ENCODE measurements at regions not wholly inside any gene's neighbourhood (a gene's known extent, or its start where the extent isn't known, plus 50 kb on each side); places are given as distances from the start of the nearest gene placed in this dataset.

DNA sequence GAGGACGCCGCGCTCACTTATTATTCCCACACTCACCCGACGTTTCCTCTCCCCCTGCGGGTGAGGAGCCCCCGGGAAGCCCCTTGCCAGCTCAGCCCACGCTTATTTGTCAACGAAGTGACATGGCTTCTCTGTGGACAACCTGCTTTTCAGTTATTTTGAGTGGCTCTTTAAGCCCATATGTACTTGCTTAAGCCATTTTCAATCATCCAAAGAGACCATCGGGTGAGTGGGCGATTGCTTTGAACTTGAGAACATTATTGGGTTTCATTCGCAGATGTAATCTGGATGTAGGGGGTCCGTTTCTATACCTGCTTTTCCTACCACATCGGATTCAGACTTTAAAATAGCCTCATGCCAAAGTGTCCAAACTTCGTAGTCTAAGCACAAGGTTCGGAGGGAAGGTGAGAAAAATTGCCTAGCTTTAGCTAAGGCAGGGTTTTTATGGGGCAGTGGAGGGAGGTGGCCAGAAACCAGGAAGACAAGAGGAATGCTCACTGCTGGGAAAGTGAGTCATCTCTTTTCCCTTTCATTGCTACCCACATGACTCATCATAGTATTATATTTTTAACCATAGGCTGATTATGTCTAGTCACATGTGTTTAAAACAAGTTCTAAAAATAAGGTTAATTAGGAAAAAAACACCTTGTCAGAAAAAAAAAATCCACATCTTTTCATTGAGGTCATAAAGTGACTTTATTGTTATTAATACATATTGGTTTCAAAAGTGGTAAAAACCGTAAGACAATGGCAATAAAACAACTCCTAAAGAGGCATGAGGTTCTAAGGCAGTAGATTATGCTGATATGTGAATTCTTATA is 773.1 kb upstream of the NR2F2 start:
- peak; percentile 89 for DNase-seq (ENCODE audit: low read depth)

DNA sequence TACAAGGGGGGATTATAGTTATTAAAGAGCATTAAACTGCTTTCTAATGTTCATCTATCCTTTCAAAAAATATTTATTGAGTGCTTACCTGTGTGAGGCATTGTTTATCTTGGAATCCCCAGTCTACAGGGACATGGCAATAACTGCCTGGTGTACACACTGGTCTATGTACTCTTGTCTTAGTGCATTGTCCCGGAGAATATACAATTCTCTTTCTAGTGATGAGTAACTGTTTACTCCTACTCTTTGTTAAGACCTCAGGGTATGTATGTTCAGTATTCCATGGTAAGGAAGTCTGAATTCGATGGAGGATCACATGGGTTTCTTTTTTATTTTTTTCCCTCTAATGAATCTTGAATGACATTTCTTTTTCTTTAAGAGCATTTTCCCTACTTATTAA is 772.4 kb upstream of the NR2F2 start:
- DNase-seq (ENCODE audit: low read depth): peak; percentile 19

DNA sequence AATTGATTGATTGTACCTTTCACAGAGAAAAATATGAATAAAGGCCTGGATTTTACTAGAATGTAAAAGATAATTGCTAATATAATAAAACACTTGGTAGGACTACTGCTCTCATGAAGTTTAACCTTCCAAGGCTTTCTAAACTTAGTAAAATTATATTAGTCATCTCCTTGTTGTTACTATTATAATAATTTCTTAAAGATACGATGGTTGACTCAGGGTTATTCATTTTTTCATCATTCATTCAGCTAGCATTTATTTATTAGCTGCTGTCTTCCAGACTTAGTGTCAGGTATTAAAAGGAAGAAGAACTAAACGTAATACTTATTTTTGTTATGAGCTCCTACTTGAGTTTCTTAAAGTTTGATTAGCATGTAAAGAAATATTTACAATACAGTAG is 771.6 kb upstream of the NR2F2 start:
- DNase-seq (ENCODE audit: low read depth): no peak

DNA sequence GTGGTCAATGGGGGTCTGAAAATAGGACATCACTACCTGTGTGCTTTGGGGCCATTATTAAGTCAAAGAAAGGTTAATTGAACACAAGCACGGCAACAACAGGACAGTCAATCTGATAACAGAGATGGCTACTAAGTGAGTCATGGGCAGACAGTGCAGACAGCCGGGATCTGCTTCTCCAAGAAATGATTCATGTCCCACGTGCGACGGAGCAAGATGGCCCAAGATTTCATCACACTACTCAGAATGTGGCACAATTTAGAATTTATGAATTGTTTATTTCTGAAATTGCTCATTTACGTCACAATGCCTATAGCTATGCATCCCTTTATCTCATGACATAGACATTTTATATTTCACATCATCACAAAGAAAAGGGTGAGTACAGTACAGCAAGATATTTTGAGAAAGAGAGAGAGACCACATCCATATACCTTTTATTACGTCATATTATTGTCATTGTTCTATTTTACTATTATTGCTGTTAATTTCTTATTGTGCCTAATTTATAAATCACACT is 770.6 kb upstream of the NR2F2 start:
- peak; percentile 85 for DNase-seq (ENCODE audit: low read depth)

DNA sequence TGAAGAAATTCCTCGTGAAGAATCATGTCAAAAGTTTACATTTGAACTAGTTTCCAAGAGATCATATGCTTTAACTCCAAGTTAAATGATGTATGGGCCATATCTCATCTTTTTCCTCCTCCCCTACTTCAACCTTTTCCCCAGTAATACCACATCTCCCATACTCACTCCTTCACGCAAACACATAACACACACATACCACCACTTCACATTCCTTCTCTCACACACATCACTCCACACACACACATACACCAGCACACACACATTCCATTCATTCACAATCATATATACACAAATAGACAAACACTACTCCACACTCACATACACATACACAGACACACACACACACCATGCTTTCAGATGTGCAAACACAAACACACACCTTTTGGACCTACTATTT is 769.0 kb upstream of the NR2F2 start:
- no peak for DNase-seq (ENCODE audit: low read depth)

DNA sequence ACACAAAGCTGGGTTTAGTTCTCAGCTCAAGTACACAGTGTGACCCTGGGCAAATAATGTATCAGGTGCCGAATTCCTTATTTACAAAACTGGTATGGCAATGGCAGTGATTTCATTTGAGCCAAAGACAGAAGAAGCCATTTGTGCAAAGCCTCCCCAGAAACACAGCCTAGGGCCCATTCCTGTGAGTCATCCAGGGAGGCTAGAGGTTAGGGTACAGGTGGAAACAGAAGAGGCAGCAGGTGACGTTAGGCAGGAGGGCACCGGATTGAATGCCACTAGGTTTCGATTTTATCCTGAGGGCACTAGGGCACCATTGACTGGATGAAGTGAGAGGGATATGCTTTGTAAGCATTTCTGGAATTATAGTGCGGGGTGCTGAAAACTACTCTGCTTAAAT is 766.9 kb upstream of the NR2F2 start:
- no peak for DNase-seq (ENCODE audit: low read depth)

DNA sequence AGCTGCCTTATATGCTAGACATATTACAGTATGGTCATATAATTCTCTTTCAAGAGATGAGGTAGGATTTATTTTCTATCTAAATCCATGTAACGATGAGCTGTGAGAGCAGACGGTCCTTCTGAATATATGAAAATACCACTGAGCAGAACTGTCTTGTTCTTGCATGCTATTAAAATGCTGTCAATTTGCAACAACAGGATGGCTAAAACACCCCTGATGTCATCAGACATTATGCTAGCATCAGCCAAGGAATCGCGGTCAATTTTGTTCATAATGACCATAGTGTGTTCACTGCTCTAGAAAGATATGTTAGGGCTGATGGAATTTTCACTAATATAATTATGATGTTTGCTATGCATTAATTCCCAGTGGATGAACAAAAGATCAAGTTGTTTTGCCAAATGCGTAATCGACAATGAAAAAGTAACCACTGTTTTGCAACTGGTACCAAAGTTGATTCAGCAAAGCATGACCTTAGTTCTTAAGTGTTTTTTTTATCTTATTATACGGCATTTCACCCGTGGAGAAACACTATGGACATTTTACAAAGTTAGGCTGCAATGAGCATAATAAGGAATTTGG is 765.4 kb upstream of the NR2F2 start:
- no peak for DNase-seq (ENCODE audit: low read depth)

DNA sequence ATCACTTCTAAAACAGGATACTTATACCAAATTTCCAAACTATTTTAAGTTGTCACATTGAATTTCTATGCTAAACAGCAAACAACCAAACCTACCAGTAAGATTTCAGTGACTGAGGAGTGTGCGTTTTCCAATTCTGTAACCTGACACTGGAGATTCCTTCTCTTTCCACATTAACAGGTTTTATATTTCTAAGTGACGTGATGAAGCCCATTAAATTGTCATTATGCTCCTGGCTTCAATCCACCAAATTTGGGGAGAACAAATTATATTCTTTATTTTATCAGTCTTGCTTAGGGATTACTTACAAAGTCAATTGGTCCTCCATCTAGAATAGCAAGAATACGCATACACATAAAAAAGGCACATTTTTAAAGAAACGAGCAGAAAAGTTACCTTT is 764.8 kb upstream of the NR2F2 start:
- DNase-seq (ENCODE audit: low read depth): no peak

DNA sequence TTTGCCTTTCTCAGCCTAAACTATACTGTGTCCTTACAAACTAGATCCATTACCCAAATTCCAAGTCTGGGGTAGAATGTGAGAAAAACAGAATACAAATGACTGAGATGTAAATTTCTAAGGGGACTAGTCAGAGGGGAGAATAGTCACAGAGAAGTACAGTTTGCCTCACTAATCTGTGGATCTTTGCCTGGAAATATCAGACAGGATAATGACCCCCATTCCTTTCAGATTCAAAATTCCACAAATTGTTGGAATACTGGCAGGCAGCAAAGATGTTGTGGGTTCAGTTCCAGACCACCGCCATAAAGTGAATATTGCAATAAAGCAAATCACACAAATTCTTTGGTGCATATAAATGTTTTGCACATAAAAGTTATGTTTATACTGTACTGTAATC is 762.8 kb upstream of the NR2F2 start:
- no peak for DNase-seq (ENCODE audit: low read depth)

DNA sequence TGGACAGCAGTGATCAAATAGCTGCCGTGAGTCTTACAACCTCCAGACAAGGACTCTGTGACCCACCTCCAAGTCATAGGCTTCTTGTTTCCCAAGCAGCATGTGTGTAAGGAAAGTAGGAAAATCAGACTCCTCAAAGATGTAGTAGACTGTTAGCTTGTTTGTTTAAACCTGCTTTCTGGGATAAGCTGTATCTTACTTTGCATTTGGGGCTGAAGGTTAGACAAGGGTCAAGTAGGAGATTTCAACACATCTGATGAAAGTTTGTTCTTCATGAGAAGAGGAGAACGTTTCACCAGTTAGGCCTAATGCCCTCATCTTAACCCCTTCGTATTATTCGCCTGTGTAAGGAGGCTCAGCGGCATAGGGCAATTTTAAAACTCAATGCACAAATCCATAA is 756.4 kb upstream of the NR2F2 start:
- DNase-seq (ENCODE audit: low read depth): no peak

DNA sequence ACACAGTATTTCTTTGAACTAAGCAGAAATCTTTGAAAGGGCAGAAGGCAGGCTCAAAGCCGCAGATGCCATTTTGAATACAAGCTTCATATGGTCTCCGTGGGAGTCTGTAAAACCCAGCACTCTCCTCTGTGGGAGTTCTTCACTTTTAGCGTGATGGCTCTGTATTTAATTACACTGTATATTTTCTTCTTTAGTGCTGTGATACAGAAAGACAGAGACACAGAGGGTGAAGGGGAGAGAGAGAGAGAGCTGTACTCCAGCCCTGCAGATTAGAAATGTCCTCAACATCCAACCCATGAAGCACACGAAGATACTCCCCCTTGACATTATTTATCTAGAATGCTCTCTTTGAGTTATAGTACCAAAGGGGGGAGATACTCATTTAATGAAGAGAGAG is 752.6 kb upstream of the NR2F2 start:
- DNase-seq (ENCODE audit: low read depth): no peak

DNA sequence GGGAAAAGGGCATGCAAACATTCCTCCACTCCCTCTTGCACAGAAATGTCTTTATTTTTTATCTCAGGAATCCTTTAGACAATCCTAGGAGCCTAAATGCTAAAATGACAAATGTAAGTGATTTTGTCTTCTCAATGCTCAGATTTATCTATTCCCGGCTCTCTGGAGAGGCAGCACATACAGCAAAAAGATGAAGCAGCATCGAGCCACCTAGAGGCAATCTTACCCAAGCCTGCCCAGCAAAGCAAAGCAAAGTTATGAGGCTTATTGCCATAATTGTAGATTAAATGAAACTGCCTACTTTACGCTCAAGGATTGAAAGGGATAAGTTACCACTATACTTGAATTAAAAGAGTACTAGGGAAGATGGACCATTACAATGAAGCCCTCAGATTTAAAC is 750.4 kb upstream of the NR2F2 start:
- no peak for DNase-seq (ENCODE audit: low read depth)

DNA sequence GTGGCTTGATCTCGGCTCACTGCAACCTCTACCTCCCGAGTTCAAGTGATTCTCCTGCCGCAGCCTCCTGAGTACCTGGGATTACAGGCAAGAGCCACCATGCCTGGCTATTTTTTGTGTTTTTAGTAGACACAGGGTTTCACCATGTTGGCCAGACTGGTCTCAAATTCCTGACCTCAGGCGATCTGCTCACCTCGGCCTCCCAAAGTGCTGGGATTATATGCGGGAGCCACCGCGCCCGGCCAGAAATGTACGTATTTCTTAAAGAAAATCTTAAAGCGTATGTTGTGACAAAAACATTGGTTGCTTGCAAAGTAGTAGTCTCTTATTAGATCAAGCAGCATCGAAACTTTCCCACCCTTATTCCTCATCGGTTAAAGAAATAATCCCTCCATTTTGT is 748.9 kb upstream of the NR2F2 start:
- DNase-seq (ENCODE audit: low read depth): no peak

DNA sequence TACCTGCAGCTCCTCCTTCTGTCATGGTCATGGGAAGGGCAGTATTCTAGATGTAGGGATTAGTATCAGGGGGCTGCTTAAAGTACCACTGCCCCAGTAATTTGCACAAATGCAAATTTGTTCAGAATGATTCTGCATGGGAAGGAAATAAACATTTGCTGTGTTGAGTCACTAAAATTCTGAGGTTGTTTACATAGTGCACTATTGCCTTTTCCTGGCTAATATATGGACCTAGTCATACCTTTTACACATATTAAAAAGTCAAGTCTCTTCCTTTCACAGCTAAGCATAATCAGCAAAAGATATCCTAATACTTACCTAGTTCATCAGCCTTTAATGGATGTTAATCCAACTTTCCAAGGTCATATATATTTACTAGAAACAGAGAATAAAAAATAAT is 746.4 kb upstream of the NR2F2 start:
- DNase-seq (ENCODE audit: low read depth): no peak

DNA sequence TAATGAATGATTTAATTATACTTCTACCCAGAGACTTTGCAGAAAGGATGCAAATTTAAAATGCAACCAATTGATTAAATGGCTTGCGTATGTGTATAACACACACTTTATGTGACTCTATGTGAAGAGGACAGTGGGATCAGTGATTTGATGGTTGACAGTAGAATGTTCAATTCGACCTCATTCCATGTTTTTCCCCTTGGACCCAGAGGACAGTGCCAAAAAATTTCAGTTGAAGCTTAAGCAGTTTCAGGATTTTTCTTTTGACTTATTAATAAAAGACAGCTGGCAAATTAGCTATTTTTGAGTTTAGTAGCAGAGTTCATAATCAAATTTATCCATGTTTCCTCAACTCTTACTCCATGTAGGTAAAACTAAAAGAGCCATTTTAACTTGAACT is 742.4 kb upstream of the NR2F2 start:
- DNase-seq (ENCODE audit: low read depth): no peak

DNA sequence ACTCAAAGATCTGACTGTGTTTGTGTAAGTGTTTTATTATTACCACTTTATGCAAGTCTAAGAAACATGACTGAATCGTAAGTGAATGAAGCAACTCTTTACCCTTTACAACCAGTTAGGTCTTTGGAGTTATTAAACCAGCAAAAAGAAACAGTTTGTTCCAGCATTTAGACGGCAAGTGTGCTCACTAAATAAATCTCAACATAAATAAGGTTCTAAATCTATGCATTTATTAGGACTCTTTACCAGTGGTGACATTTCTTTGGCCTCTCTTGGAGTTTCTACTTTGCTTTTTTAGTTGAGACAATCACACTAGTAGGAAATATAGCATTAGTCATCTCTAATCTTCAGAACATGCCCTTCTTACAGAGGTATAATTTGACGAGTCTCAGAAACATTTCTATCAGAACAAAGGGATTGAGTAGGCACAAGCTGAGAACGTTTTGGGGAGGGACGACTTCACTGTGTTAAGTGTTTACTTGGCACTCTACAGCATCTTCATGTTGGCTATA is 739.9 kb upstream of the NR2F2 start:
- no peak for DNase-seq (ENCODE audit: low read depth)

DNA sequence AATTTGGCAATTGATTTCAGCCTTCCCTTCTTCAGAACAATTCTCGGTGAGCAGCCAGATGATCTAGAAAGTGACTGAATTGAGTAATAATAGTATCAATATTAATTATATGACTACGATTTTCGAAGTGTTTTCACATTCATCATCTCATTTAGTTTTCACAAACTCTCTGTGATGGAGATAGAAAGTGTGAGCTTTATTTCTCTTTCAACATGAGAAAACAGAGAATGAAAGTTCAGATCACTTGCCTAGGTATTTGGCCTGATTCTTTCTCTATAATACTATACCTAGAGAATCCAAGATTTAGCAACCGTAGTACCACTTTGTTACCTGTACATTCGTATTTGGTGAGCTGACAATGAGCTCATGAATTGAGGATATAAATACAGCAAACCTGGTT is 739.2 kb upstream of the NR2F2 start:
- no peak for DNase-seq (ENCODE audit: low read depth)

DNA sequence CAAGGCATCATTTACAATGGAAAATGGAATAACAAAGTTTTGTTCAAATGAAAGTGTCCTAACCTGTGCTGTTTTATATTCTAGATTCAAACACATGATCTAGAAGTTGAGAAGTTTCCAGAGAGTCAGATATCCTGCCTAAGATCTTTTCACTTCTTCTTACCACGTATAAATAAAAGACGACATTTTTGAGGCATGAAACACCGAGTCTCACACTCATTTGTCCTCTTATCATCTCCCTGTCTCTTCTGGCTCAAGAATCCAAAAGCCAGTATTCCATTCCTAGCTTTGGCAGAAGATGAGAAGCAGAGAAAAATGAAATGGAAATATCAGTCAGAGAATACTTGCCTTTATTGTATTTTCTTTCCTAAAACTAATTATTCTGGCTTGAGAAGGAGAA is 738.6 kb upstream of the NR2F2 start:
- peak; percentile 3 for DNase-seq (ENCODE audit: low read depth)

DNA sequence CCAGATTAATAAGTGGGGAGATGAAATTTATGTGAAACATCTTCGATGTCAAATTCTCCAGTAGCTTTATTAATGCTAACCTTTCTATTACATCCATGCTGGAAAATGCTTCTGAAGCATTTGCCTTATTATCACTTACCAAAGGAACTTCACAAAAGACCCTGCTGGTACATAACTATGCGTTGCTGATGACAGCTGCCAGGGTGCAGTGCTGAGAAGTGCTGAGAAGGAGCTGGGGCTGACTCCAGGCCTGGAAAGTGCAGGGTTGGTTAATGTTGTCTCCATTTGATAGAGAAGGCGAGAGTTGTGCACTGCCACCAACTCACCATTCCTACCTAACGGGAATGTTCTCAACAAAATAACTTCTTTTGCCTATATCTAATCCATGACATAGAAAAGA is 736.0 kb upstream of the NR2F2 start:
- no peak for DNase-seq (ENCODE audit: low read depth)

DNA sequence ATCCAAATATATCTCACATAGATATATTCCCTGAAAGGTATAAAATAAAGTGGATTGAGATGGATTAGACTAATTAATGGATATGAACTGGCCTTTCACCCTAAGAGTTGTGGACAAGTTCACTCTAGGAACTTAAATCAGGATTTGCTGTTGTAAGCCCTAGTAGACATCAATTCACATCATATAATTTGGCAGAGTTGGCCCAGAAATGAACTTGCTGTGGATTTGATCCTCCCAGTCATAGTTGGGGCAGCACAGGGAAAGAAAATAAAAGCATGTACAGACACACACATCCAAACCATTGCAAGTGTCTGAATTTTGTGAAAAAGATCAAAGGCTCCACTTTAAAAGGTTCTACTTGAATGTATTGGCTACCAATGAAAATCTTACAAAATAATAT is 734.7 kb upstream of the NR2F2 start:
- no peak for DNase-seq (ENCODE audit: low read depth)

DNA sequence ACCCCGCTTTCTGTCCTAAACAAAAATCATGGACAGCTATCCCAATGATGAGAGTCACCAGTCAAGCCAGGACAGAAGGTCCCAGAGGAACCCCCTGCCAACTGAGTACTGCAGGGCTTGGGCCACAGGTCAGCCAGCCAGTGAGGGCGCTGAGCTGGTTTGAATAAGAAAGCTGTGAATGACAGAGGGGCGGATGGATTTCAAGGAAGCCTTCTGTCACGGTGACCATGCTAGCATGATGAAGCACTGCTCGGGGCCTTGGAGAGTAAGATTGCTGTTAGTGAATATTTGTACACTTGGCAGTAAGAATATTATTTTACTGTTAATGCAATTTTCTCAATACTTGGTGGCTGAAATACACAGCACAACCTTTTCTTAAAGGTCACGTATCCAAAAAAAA is 734.0 kb upstream of the NR2F2 start:
- no peak for DNase-seq (ENCODE audit: low read depth)

DNA sequence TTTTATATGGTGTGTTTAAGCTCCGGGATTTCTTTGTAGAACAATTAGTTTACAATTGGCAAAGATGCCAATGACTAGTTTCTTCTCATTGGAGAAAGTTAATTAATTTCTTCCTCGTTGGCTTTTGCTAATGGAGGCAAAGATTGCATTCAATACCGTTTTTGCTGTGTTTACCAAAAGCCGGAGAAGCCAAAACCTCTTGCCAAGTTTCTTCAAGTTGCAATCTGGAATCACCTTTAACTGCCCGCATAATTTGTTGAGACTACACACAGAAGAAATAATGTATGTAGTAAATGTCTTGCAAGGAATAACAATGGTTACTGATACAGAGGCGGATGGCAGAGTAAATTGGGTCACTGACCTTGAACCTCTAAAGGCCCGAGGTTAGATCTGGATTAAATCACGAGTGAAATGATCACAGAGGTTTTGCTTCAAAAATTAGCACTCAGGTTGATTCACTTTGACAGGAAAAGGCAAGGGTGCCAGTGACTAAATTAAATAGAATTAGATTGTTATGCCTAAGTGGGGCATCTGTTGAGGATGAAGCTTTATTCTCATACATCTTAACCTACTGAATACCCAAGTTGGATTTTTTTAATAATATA is 732.1 kb upstream of the NR2F2 start:
- DNase-seq (ENCODE audit: low read depth): no peak

DNA sequence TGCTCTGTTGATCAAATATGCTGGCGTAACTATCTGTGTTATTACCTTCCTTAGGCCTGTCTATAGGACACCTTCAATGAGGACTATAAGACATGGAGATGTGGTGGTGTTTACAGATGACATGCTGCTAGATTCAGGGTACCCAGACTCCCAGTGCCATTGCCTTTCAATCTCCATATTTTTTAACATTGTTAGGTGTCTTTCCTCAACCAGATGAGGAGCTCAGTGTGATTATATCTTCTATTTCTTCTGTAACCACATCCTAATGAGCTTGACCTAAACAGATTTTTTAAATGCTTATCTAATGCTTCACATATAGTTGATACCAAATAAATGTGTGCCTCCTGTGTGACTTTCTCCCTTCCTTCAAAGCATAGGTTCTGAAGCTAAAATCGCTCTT is 730.1 kb upstream of the NR2F2 start:
- DNase-seq (ENCODE audit: low read depth): no peak

All from M059J (cell line).